K562 (cell line): ENCODE measurements at regions not wholly inside any gene's neighbourhood (a gene's known extent, or its start where the extent isn't known, plus 50 kb on each side); places are given as distances from the start of the nearest gene placed in this dataset.

Experiments
- ATAC-seq: fragments of 200-7000 bp; cut with Tn5 transposase; 3 replicates; pipeline ENCODE4 v1.9.1; 2020; ENCODE audit warnings: moderate library complexity
- BruUV-seq: library from RNA; stranded (reverse); fragments of 400-500 nt; replicated peaks from 2 replicates; lab custom pipeline; 2021; lab: Mats Ljungman, UMichigan
- CTCF ChIA-PET: fragments of 300-600 bp; formaldehyde crosslinking; extraction: SDS; loops from one replicate; lab custom pipeline; 2021; ENCODE audit warnings: low intra/inter-chr PET ratio; lab: Yijun Ruan, JAX
- POLR2A ChIA-PET: fragments of 300-600, 350-650 bp; sonication (Branson Sonifier 250); formaldehyde crosslinking; extraction: SDS; loops from one replicate; lab custom pipeline; 2021; ENCODE audit warnings: antibody characterized with exemption, inconsistent platforms; lab: Yijun Ruan, JAX
- DNase-seq, 4 experiments: peaks; one replicate each; pipeline versions ENCODE4 v3.0.0 to v3.0.0-alpha.2; 2011 to 2018; ENCODE audit warnings: low spot score in 3 of 4, mixed read lengths in 3 of 4; ENCODE audit errors: extremely low read depth in 1 of 4
- FAIRE-seq: peaks from 2 replicates; lab custom pipeline; 2011; peaks lifted over from hg19 to GRCh38; lab: Jason Lieb, UNC
- H2AFZ ChIP-seq: 2 replicates; pipeline ENCODE4 v1.6.0; 2011; ENCODE audit warnings: low read depth, low read length, control low read depth, inconsistent platforms
- H3K27ac ChIP-seq: fragments of 200-600 bp; 3 replicates; pipeline ENCODE4 v1.8.0; 2011; ENCODE audit warnings: low read depth, mild to moderate bottlenecking, control low read depth, inconsistent platforms, low read length, moderate library complexity, mixed read lengths; ENCODE audit errors: extremely low read depth
- H3K27me3 ChIP-seq, 2 experiments: fragments of 300-600 bp in 1 of 2; 2 replicates in 1 of 2; 3 replicates in 1 of 2; pipeline versions ENCODE4 v1.6.0 to v1.8.0; 2011; ENCODE audit warnings: inconsistent platforms in 2 of 2, low read length in 2 of 2, mild to moderate bottlenecking in 1 of 2, mixed read lengths in 1 of 2, moderate library complexity in 1 of 2; ENCODE audit not compliant: control insufficient read depth in 2 of 2, insufficient read depth in 2 of 2
- H3K36me3 ChIP-seq: fragments of 300-600 bp; 3 replicates; pipeline ENCODE4 v1.8.0; 2011; ENCODE audit warnings: mild to moderate bottlenecking, low read length, inconsistent platforms; ENCODE audit not compliant: control insufficient read depth, insufficient read depth
- H3K4me1 ChIP-seq, 2 experiments: fragments of 200-600 bp in 1 of 2; replicated peaks in 1 of 2; 2 replicates in 1 of 2; 3 replicates in 1 of 2; pipeline versions ENCODE4 v1.5.1 to v1.8.0; 2011; ENCODE audit warnings: inconsistent platforms in 2 of 2, low read length in 2 of 2, mild to moderate bottlenecking in 1 of 2, mixed read lengths in 1 of 2, moderate library complexity in 1 of 2; ENCODE audit not compliant: control insufficient read depth in 2 of 2, insufficient read depth in 2 of 2
- H3K4me2 ChIP-seq: 2 replicates; pipeline ENCODE4 v1.6.1; 2011; ENCODE audit warnings: low read length, control low read depth, inconsistent platforms, mixed read lengths; ENCODE audit not compliant: insufficient read depth
- H3K4me3 ChIP-seq: fragments of 200-600 bp; sonication (generic), shearing (Covaris generic); 2 replicates; pipeline ENCODE4 v1.5.1; 2016; ENCODE audit warnings: control low read depth, inconsistent platforms
- H3K79me2 ChIP-seq: fragments of 200-600 bp; 3 replicates; pipeline ENCODE4 v1.8.0; 2011; ENCODE audit warnings: low read length, inconsistent platforms; ENCODE audit not compliant: control insufficient read depth, insufficient read depth
- H3K9ac ChIP-seq, 2 experiments: 2 replicates each; pipeline versions ENCODE4 v1.6.0 to v1.6.1; 2011; ENCODE audit warnings: low read depth in 2 of 2, low read length in 2 of 2, control low read depth in 1 of 2, inconsistent platforms in 1 of 2, mild to moderate bottlenecking in 1 of 2, mixed read lengths in 1 of 2; ENCODE audit not compliant: insufficient read depth in 1 of 2
- H3K9me1 ChIP-seq: one replicate; pipeline ENCODE4 v1.6.0; 2011; ENCODE audit warnings: inconsistent platforms, mild to moderate bottlenecking, low read length, moderate library complexity; ENCODE audit not compliant: control insufficient read depth, insufficient read depth
- H3K9me3 ChIP-seq: replicated peaks from 2 replicates; pipeline ENCODE4 v1.5.1; 2011; ENCODE audit warnings: low read depth, low read length, inconsistent platforms; ENCODE audit not compliant: control insufficient read depth, insufficient read depth
- H4K20me1 ChIP-seq: replicated peaks from 2 replicates; pipeline ENCODE4 v1.6.1; 2011; ENCODE audit warnings: low read length, inconsistent platforms, mixed read lengths; ENCODE audit not compliant: control insufficient read depth, insufficient read depth
- EGR1 ChIP-seq: fragments of 450-650 bp; conservative IDR thresholded peaks from 2 replicates; pipeline ENCODE4 v1.6.1; 2017; ENCODE audit warnings: mild to moderate bottlenecking
- HSF4 ChIP-seq: fragments of 250-450 bp; sonication (Bioruptor Pico); IDR thresholded peaks from 2 replicates; pipeline ENCODE4 v2.1.2; 2022; ENCODE audit warnings: mild to moderate bottlenecking, moderate library complexity, borderline replicate concordance
- KDM4B ChIP-seq, 2 experiments: fragments of 450-650 bp in 1 of 2; sonication (generic) in 1 of 2; IDR thresholded peaks; 2 replicates each; pipeline ENCODE4 v1.6.1; 2016 to 2017; ENCODE audit warnings: borderline replicate concordance in 2 of 2, antibody characterized with exemption in 1 of 2, low read depth in 1 of 2, mild to moderate bottlenecking in 1 of 2
- MAZ ChIP-seq, 2 experiments: fragments of 450-650 bp in 1 of 2; sonication (generic) in 1 of 2; formaldehyde crosslinking; IDR thresholded peaks in 1 of 2; conservative IDR thresholded peaks in 1 of 2; 2 replicates each; pipeline versions ENCODE4 v1.4.0 to v1.5.0; 2020; ENCODE audit warnings: mild to moderate bottlenecking in 1 of 2, missing genetic modification reagents in 1 of 2
- ZNF143 ChIP-seq: sonication (generic); formaldehyde crosslinking; IDR thresholded peaks from 2 replicates; pipeline ENCODE4 v1.9.0; 2022; ENCODE audit warnings: mild to moderate bottlenecking, missing genetic modification reagents
- ZNF184 ChIP-seq: sonication (generic); formaldehyde crosslinking; IDR thresholded peaks from 2 replicates; pipeline ENCODE4 v1.5.0; 2020; ENCODE audit warnings: missing genetic modification reagents
- in situ Hi-C: fragments of 300-500 bp; cut with MboI; formaldehyde crosslinking; loops from 4 replicates; pipeline ENCODE4 v1.15.0; 2018; ENCODE audit warnings: inconsistent platforms, mixed read lengths
- intact Hi-C: fragments of 100-400 bp; cut with micrococcal nuclease; formaldehyde crosslinking; loops from 2 replicates; pipeline ENCODE4 v1.14.2; 2022
- TF ChIP-seq, protein P1 (sequence below): fragments of 200-400 bp; formaldehyde crosslinking; IDR thresholded peaks from 2 replicates; pipeline ENCODE4 v1.6.1; 2017; ENCODE audit warnings: mild to moderate bottlenecking, low read depth, low read length, moderate library complexity

GRCh38 chr7:118644346-118644745, 419.8 kb downstream of the ANKRD7 start:
- no TSS peak for BruUV-seq
- CTCF ChIA-PET: no interaction called here
- TF ChIP-seq MAZ (CRISPR knock-in tag; conservative IDR thresholded peaks at IDR 0.05 in 1 of 2, IDR thresholded peaks at IDR 0.05 in 1 of 2) (no peak), HSF4 (CRISPR knock-in tag) (no peak), EGR1 (no peak), KDM4B (IDR thresholded peaks at IDR 0.05; ENCODE audit: borderline replicate concordance in 2 of 2, low read depth in 1 of 2) (no peak), ZNF143 (CRISPR knock-in tag) (no peak), ZNF184 (CRISPR knock-in tag) (no peak)
- TF ChIP-seq, protein P1, sequence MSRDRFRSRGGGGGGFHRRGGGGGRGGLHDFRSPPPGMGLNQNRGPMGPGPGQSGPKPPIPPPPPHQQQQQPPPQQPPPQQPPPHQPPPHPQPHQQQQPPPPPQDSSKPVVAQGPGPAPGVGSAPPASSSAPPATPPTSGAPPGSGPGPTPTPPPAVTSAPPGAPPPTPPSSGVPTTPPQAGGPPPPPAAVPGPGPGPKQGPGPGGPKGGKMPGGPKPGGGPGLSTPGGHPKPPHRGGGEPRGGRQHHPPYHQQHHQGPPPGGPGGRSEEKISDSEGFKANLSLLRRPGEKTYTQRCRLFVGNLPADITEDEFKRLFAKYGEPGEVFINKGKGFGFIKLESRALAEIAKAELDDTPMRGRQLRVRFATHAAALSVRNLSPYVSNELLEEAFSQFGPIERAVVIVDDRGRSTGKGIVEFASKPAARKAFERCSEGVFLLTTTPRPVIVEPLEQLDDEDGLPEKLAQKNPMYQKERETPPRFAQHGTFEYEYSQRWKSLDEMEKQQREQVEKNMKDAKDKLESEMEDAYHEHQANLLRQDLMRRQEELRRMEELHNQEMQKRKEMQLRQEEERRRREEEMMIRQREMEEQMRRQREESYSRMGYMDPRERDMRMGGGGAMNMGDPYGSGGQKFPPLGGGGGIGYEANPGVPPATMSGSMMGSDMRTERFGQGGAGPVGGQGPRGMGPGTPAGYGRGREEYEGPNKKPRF: no peak
- TF ChIP-seq, all 486 proteins: peak for 0

More at GRCh38 chr7:118644346-118644745, 419.8 kb downstream of the ANKRD7 start:
- Histone ChIP-seq H3K9me1 (no peaks in the 10 kb centered on the region), H3K9ac (no peak overlapping the region), H3K27ac (no peak overlapping the region), H3K4me2 (no peak overlapping the region), H3K9me3 (no peaks in the 10 kb centered on the region), H3K4me3 (no peak overlapping the region), H3K27me3 (no peaks in the 10 kb centered on the region), H3K36me3 (no peaks in the 10 kb centered on the region), H3K79me2 (no peaks in the 10 kb centered on the region), H3K4me1 (no peaks in the 10 kb centered on the region), H4K20me1 (no peaks in the 10 kb centered on the region), H2AFZ (no peak overlapping the region)
- FAIRE-seq (no peak), ATAC-seq (no peak), DNase-seq (no peak)
- intact Hi-C loops: no loop called here
- POLR2A ChIA-PET: no interaction called here
- in situ Hi-C loops: no loop called here
